HepG2 (cell line): ENCODE measurements at regions not wholly inside any gene's neighbourhood (a gene's known extent, or its start where the extent isn't known, plus 50 kb on each side); places are given as distances from the start of the nearest gene placed in this dataset.

Source experiments
- ATAC-seq: fragments of 200-7000 bp; cut with Tn5 transposase; 3 replicates; pipeline ENCODE4 v1.9.1; 2020; ENCODE audit warnings: mild to moderate bottlenecking, moderate library complexity
- BruUV-seq: library from RNA; stranded (reverse); fragments of 400-500 nt; replicated peaks from 2 replicates; lab custom pipeline; 2021; lab: Mats Ljungman, UMichigan
- CTCF ChIA-PET: fragments of 300-600 bp; formaldehyde crosslinking; extraction: SDS; loops from one replicate; lab custom pipeline; 2021; ENCODE audit warnings: low total read pairs, inconsistent platforms, low intra/inter-chr PET ratio; lab: Yijun Ruan, JAX
- POLR2A ChIA-PET: fragments of 350-600 bp; sonication (Branson Sonifier 250); formaldehyde crosslinking; loops from one replicate; lab custom pipeline; 2020; ENCODE audit warnings: antibody characterized with exemption, inconsistent platforms; lab: Yijun Ruan, JAX
- DNase-seq: peaks from one replicate; pipeline ENCODE4 v3.0.0-alpha.2; 2015; ENCODE audit warnings: low spot score
- FAIRE-seq: peaks from 3 replicates; lab custom pipeline; 2011; peaks lifted over from hg19 to GRCh38; lab: Jason Lieb, UNC
- H2AFZ ChIP-seq: one replicate; pipeline ENCODE4 v1.6.1; 2011; ENCODE audit warnings: low read length, inconsistent platforms
- H3K27ac ChIP-seq: fragments of 300-600 bp; 3 replicates; pipeline ENCODE4 v1.8.0; 2011; ENCODE audit warnings: mixed run types, mild to moderate bottlenecking, mixed read lengths, low read length, inconsistent platforms; ENCODE audit not compliant: insufficient read depth; ENCODE audit errors: extremely low read length
- H3K27me3 ChIP-seq, 2 experiments: fragments of 200-600 bp in 1 of 2; 2 replicates in 1 of 2; 3 replicates in 1 of 2; pipeline versions ENCODE4 v1.6.0 to v1.8.0; 2011; ENCODE audit warnings: low read length in 2 of 2, mild to moderate bottlenecking in 2 of 2, moderate library complexity in 2 of 2, inconsistent platforms in 1 of 2; ENCODE audit not compliant: insufficient read depth in 2 of 2, control insufficient read depth in 1 of 2
- H3K36me3 ChIP-seq, 2 experiments: fragments of 200-600 bp in 1 of 2; replicated peaks in 1 of 2; 2 replicates in 1 of 2; 3 replicates in 1 of 2; pipeline versions ENCODE4 v1.5.1 to v1.8.0; 2011; ENCODE audit warnings: low read length in 2 of 2, inconsistent platforms in 1 of 2; ENCODE audit not compliant: insufficient read depth in 2 of 2, control insufficient read depth in 1 of 2
- H3K4me1 ChIP-seq: 2 replicates; pipeline ENCODE4 v1.5.1; 2012; ENCODE audit warnings: low read length, inconsistent platforms; ENCODE audit not compliant: insufficient read depth
- H3K4me2 ChIP-seq: 2 replicates; pipeline ENCODE4 v1.6.0; 2011; ENCODE audit warnings: low read depth, low read length, inconsistent platforms
- H3K4me3 ChIP-seq, 3 experiments: fragments of 200-600 bp in 1 of 3; sonication (generic), shearing (Covaris generic) in 1 of 3; replicated peaks in 1 of 3; 2 replicates each; pipeline ENCODE4 v1.5.1; 2011 to 2016; ENCODE audit warnings: low read length in 3 of 3, inconsistent platforms in 2 of 3, low read depth in 2 of 3, mild to moderate bottlenecking in 2 of 3, control low read depth in 1 of 3, mixed read lengths in 1 of 3; ENCODE audit not compliant: insufficient read depth in 1 of 3
- H3K79me2 ChIP-seq: one replicate; pipeline ENCODE4 v1.6.1; 2011; ENCODE audit warnings: low read length, inconsistent platforms; ENCODE audit not compliant: insufficient read depth
- H3K9ac ChIP-seq: 2 replicates; pipeline ENCODE4 v1.6.0; 2011; ENCODE audit warnings: mild to moderate bottlenecking, low read depth, low read length, inconsistent platforms; ENCODE audit not compliant: insufficient read depth
- H3K9me3 ChIP-seq: 2 replicates; pipeline ENCODE4 v1.5.1; 2012; ENCODE audit warnings: mild to moderate bottlenecking, low read length
- H4K20me1 ChIP-seq: 2 replicates; pipeline ENCODE4 v1.6.0; 2011; ENCODE audit warnings: inconsistent platforms, mild to moderate bottlenecking, low read length, moderate library complexity; ENCODE audit not compliant: insufficient read depth
- BORCS8-MEF2B ChIP-seq: sonication (generic); formaldehyde crosslinking; IDR thresholded peaks from 2 replicates; pipeline ENCODE4 v1.8.0; 2022; ENCODE audit warnings: mild to moderate bottlenecking, missing genetic modification reagents
- HNRNPLL ChIP-seq: fragments of 200-400 bp; formaldehyde crosslinking; IDR thresholded peaks from 2 replicates; pipeline ENCODE4 v1.6.1; 2017; ENCODE audit warnings: mild to moderate bottlenecking, low read depth, low read length; ENCODE audit not compliant: poor library complexity, severe bottlenecking
- HOXD1 ChIP-seq: sonication (generic); formaldehyde crosslinking; IDR thresholded peaks from 2 replicates; pipeline ENCODE4 v1.5.0; 2020; ENCODE audit warnings: missing genetic modification reagents
- LRRFIP1 ChIP-seq: sonication (generic); formaldehyde crosslinking; conservative IDR thresholded peaks from 2 replicates; pipeline ENCODE4 v1.4.0; 2020; ENCODE audit warnings: missing genetic modification reagents
- MTF1 ChIP-seq: sonication (generic); formaldehyde crosslinking; IDR thresholded peaks from 2 replicates; pipeline ENCODE4 v1.5.0; 2020; ENCODE audit warnings: missing genetic modification reagents
- NCOR1 ChIP-seq: fragments of 200-600 bp; sonication (generic); IDR thresholded peaks from 2 replicates; pipeline ENCODE4 v1.7.0; 2017; ENCODE audit warnings: antibody characterized with exemption, low read length, borderline replicate concordance
- NFIB ChIP-seq: sonication (generic); formaldehyde crosslinking; IDR thresholded peaks from 2 replicates; pipeline ENCODE4 v1.9.0; 2021; ENCODE audit warnings: missing genetic modification reagents, mild to moderate bottlenecking, borderline replicate concordance
- SIX1 ChIP-seq: sonication (generic); formaldehyde crosslinking; IDR thresholded peaks from 2 replicates; pipeline ENCODE4 v1.4.0; 2020; ENCODE audit warnings: missing genetic modification reagents, borderline replicate concordance
- ZBTB8A ChIP-seq: sonication (generic); formaldehyde crosslinking; IDR thresholded peaks from 2 replicates; pipeline ENCODE4 v1.4.0; 2020; ENCODE audit warnings: mild to moderate bottlenecking, low read depth, missing genetic modification reagents, borderline replicate concordance
- ZSCAN21 ChIP-seq: sonication (generic); formaldehyde crosslinking; IDR thresholded peaks from 2 replicates; pipeline ENCODE4 v1.8.0; 2022; ENCODE audit warnings: mild to moderate bottlenecking, missing genetic modification reagents, moderate library complexity, borderline replicate concordance
- ZSCAN31 ChIP-seq: sonication (generic); formaldehyde crosslinking; IDR thresholded peaks from 2 replicates; pipeline ENCODE4 v1.5.0; 2020; ENCODE audit warnings: low read depth, mild to moderate bottlenecking, missing genetic modification reagents
- WGBS: methylation state at CpG from one replicate; pipeline ENCODE4 v1.1.6; 2017; ENCODE audit warnings: low lambda C conversion rate; 5-methylcytosine and 5-hydroxymethylcytosine counted together
- in situ Hi-C: cut with HindIII; loops from 2 replicates; pipeline ENCODE4 v1.10.0; 2017; ENCODE audit warnings: low pct_unique_long_range_greater_than_20kb; ENCODE audit not compliant: extremely low pct_ligation_motif_present
- intact Hi-C: fragments of 100-400 bp; cut with micrococcal nuclease; formaldehyde crosslinking; loops from one replicate; pipeline ENCODE4 v1.10.0; 2022; ENCODE audit not compliant: unreplicated experiment
- TF ChIP-seq, protein P1 (sequence below): sonication (generic); formaldehyde crosslinking; IDR thresholded peaks from 2 replicates; pipeline ENCODE4 v1.4.0; 2020; ENCODE audit warnings: missing genetic modification reagents
- TF ChIP-seq, protein P2 (sequence below): sonication (generic); formaldehyde crosslinking; conservative IDR thresholded peaks from 2 replicates; pipeline ENCODE4 v1.4.0; 2020; ENCODE audit warnings: missing genetic modification reagents

- H3K4me2 ChIP-seq, result no peak overlapping the region
- peaks cover 9% of the 10 kb centered on the region for H3K4me1 ChIP-seq
- no peak overlapping the region for H3K4me3 ChIP-seq
- no peaks in the 10 kb centered on the region for H3K36me3 ChIP-seq
- 0 out of 5 replicates have a peak, but pooled peaks cover 0 to 5% of the 10 kb centered on the region in 2 experiments for H3K27me3 ChIP-seq
- ChIA-PET CTCF (no interaction called here), POLR2A (no interaction called here)
- H2AFZ ChIP-seq, result no peak overlapping the region
- H3K9me3 ChIP-seq, result no peaks in the 10 kb centered on the region
- 33% methylated on average over 6 of the region's 6 CpGs for WGBS
- DNase-seq, result no peak
- no peaks in the 10 kb centered on the region for H4K20me1 ChIP-seq
- no peak for ATAC-seq
- no peaks in the 10 kb centered on the region for H3K79me2 ChIP-seq
- BruUV-seq, result no TSS peak
- intact Hi-C loops (no loop called here), in situ Hi-C loops (no loop called here)
- no peak overlapping the region for H3K27ac ChIP-seq
- TF ChIP-seq ZSCAN21 (CRISPR knock-in tag) (no peak), LRRFIP1 (CRISPR knock-in tag) (no peak), NCOR1 (no peak), HOXD1 (CRISPR knock-in tag) (no peak), ZSCAN31 (CRISPR knock-in tag) (no peak), BORCS8-MEF2B (no peak), HNRNPLL (no peak), SIX1 (CRISPR knock-in tag) (no peak), MTF1 (no peak), NFIB (CRISPR knock-in tag) (no peak), ZBTB8A (CRISPR knock-in tag) (no peak)
- TF ChIP-seq, protein P1, sequence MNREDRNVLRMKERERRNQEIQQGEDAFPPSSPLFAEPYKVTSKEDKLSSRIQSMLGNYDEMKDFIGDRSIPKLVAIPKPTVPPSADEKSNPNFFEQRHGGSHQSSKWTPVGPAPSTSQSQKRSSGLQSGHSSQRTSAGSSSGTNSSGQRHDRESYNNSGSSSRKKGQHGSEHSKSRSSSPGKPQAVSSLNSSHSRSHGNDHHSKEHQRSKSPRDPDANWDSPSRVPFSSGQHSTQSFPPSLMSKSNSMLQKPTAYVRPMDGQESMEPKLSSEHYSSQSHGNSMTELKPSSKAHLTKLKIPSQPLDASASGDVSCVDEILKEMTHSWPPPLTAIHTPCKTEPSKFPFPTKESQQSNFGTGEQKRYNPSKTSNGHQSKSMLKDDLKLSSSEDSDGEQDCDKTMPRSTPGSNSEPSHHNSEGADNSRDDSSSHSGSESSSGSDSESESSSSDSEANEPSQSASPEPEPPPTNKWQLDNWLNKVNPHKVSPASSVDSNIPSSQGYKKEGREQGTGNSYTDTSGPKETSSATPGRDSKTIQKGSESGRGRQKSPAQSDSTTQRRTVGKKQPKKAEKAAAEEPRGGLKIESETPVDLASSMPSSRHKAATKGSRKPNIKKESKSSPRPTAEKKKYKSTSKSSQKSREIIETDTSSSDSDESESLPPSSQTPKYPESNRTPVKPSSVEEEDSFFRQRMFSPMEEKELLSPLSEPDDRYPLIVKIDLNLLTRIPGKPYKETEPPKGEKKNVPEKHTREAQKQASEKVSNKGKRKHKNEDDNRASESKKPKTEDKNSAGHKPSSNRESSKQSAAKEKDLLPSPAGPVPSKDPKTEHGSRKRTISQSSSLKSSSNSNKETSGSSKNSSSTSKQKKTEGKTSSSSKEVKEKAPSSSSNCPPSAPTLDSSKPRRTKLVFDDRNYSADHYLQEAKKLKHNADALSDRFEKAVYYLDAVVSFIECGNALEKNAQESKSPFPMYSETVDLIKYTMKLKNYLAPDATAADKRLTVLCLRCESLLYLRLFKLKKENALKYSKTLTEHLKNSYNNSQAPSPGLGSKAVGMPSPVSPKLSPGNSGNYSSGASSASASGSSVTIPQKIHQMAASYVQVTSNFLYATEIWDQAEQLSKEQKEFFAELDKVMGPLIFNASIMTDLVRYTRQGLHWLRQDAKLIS (CRISPR knock-in tag), result no peak
- TF ChIP-seq, protein P2, sequence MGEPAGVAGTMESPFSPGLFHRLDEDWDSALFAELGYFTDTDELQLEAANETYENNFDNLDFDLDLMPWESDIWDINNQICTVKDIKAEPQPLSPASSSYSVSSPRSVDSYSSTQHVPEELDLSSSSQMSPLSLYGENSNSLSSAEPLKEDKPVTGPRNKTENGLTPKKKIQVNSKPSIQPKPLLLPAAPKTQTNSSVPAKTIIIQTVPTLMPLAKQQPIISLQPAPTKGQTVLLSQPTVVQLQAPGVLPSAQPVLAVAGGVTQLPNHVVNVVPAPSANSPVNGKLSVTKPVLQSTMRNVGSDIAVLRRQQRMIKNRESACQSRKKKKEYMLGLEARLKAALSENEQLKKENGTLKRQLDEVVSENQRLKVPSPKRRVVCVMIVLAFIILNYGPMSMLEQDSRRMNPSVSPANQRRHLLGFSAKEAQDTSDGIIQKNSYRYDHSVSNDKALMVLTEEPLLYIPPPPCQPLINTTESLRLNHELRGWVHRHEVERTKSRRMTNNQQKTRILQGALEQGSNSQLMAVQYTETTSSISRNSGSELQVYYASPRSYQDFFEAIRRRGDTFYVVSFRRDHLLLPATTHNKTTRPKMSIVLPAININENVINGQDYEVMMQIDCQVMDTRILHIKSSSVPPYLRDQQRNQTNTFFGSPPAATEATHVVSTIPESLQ, result no peak
- no peak for FAIRE-seq
- H3K9ac ChIP-seq, result no peak overlapping the region
These were observed 99.5 kb upstream of the HABP2 start for GRCh38 chr10:113453351-113453750.
